VCaP (cell line): ENCODE measurements at regions not wholly inside any gene's neighbourhood (a gene's known extent, or its start where the extent isn't known, plus 50 kb on each side); places are given as distances from the start of the nearest gene placed in this dataset.

ENCODE experiments used
- H3K27ac ChIP-seq: fragments of 450-650 bp; 2 replicates; pipeline ENCODE4 v1.5.1; 2017
- CTCF ChIP-seq: fragments of 450-650 bp; conservative IDR thresholded peaks from 2 replicates; pipeline ENCODE4 v1.5.1; 2017; ENCODE audit warnings: mild to moderate bottlenecking, moderate library complexity

- H3K27ac ChIP-seq: no peak overlapping the region
- no peak for TF ChIP-seq CTCF
Observed at GRCh38 chr18:76654577-76654976, 159.5 kb upstream of the ZNF516 start.

DNA sequence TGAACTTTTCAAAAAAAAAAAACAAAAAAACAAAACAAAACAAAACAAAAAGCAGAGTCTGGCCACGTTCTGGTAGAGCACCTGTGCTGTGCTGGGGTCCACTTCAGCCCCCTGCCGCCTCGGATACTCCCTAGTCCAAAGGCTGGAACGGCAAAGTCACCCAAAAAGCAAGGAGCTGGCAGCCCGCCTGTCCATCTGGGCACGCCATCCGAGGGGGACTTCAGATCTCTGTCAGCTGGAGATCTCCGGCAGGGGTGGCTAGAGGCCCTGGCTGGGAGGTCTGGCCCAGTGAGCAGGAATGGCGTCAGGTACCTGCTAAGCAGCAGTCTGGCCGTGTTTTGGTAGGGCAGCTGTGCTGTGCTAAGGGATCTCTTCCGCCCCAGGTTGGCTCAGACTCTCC lies 152.3 kb upstream of the ZNF516 start:
- no peak overlapping the region for H3K27ac ChIP-seq
- no peak for TF ChIP-seq CTCF

- no peak for TF ChIP-seq CTCF
- no peak overlapping the region for H3K27ac ChIP-seq
Observed at GRCh38 chr18:76644580-76644979, 149.5 kb upstream of the ZNF516 start.

GRCh38 chr18:76643996-76644395 lies 149.0 kb upstream of the ZNF516 start:
- no peak for TF ChIP-seq CTCF
- H3K27ac ChIP-seq: no peak overlapping the region

DNA sequence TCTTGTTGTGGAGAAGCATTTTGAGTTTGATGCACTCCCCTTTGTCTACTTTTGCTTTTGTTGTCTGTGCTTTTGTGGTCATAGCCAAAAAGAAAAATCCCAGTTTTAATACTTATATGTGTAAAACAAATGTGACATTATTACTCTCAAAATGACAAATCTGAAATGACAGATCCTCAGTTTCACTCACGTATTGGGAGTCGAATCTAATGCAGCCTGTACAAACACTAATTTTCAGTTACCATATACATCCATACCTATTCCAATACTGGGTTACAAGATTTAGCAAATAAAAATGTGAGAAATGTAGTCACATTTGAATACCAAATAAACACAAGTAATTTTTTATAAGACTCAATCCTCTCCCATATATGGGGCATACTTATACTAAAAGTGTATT lies 148.2 kb upstream of the ZNF516 start:
- TF ChIP-seq CTCF: no peak
- no peak overlapping the region for H3K27ac ChIP-seq

GRCh38 chr18:76640438-76640837 lies 145.4 kb upstream of the ZNF516 start:
- TF ChIP-seq CTCF: no peak

GRCh38 chr18:76634564-76634963 lies 139.5 kb upstream of the ZNF516 start:
- H3K27ac ChIP-seq: no peak overlapping the region
- TF ChIP-seq CTCF: no peak

More at GRCh38 chr18:76640438-76640837, 145.4 kb upstream of the ZNF516 start:
- H3K27ac ChIP-seq: no peak overlapping the region
